NCI-H345 (cell line): ENCODE measurements at regions not wholly inside any gene's neighbourhood (a gene's known extent, or its start where the extent isn't known, plus 50 kb on each side); places are given as distances from the start of the nearest gene placed in this dataset.
"Not testable (repeated sequence)": the region's sequence is repeated elsewhere in the genome, so short reads cannot be mapped to it uniquely, and the experiment has no call there.

Experiments
- DNase-seq: peaks from one replicate; lab custom pipeline; 2025; lab: John Stamatoyannopoulos, UW

DNA sequence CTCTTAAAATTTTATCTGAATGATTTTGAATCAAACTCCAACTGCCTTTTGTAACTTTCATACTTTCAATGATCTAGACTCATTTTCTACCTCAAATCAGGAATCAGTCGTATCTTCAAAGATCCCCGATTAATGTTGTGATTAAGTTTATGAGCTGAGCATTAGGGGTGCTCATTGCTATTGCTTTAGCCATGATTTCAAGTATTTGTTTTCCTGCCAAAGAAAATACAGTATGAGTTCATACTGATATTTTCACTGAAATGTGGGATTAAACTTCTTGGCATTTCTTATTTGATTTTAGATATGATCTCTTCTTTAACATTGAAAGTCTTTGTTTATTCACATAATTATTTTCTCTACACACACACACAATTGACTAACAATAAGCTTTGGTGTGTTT lies 785.6 kb downstream of the NTRK3 start:
- DNase-seq, result no peak

DNA sequence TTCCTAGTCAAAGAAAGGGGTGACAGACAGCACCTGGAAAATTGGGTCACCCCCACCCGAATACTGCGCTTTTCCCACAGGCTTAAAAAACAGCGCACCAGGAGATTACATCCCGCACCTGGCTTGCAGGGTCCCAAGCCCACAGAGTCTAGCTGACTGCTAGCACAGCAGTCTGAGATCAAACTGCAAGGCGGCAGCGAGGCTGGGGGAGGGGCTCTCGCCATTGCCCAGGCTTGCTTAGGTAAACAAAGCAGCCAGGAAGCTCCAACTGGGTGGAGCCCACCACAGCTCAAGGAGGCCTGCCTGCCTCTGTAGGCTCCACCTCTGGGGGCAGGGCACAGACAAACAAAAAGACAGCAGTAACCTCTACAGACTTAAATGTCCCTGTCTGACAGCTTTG lies 792.6 kb downstream of the NTRK3 start:
- DNase-seq, result not testable (repeated sequence)

DNA sequence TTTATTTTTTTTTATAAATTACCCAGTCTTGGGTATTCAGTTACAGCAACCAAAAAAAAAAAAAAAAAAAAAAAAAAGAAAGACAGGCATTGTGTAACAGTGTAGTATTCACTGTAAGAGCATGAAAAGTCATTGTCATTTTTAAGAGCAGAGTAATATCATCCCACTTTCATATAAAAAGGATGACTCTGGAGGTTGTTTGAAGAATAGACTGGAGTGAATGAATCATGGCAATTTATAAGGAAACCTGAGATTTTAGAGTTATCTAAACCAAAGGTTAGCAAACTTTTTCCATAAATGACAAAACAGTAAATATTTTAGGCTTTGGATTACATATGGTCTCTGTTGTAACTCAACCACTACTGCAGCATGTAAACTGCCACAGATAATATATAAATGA lies 794.9 kb downstream of the NTRK3 start:
- no peak for DNase-seq

DNA sequence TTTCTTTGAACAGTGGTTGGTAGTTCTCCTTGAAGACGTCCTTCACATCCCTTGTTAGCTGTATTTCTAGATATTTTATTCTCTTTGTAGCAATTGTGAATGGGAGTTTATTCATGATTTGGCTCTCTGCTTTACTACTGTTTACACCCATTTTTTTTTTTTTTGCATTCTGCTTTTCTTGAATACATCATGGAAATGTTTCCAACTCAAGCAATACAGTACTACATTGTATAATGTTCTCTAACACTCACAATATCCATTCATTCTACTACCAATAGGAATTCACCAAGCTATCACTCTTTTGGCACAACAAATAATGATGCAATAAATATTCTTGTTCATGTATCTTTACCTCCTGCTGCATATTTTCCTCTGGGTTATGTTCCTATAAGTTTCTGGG lies 801.7 kb downstream of the NTRK3 start:
- DNase-seq, result no peak

DNA sequence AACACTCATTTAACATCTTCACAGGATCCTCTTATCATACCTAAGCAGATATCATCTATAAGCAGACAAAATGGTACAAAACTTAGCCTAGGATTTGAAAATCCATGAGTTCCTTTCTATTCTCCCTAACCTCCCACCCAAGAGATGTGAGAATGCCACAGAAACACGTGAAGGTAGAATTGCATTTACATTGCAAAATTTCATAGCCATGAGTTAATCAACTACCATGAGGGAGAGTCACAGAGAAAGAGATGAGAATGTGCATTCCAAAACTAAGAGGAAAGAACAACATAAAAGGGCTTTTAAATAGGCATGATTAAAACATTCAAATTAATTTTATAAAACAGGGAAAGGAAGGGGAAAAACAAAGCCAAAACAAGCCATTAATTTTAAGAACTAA lies 806.2 kb downstream of the NTRK3 start:
- DNase-seq, result no peak

DNA sequence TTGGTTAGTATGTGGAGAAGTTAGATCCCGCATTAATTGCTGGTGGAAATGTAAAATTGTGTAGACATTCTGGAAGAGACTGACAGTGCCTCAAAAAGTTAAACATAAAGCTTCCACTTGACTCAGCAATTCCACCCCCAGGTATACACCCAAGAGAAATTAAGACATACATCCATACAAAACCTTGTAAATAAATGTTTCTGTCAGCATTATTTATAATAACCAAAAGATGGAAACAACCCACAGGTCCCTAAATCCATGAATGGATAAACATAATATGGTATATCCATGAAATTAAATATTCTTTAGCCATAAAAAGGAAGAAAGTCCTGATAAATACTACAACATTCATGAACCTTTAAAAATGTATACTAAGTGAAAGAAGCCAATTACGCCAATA lies 817.4 kb downstream of the NTRK3 start:
- no peak for DNase-seq

DNA sequence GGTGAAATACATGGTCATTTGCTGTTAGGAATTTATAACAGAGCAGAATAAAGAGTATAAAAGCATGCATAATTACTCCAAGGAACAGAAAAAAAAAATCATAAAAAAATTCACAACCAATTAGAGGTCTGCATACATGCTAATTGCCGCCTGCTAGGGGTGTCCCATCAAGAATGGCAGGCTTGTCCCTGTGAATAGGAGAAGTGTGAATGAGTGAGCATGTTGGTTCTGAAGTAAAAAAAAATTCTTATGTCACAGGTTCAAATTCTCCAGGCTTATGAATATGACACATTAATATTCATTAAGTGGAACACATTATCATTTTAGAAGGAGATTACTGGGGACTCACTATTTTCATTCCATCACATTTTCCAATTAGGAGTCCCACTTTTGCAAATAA lies 822.7 kb downstream of the NTRK3 start:
- DNase-seq, result no peak

DNA sequence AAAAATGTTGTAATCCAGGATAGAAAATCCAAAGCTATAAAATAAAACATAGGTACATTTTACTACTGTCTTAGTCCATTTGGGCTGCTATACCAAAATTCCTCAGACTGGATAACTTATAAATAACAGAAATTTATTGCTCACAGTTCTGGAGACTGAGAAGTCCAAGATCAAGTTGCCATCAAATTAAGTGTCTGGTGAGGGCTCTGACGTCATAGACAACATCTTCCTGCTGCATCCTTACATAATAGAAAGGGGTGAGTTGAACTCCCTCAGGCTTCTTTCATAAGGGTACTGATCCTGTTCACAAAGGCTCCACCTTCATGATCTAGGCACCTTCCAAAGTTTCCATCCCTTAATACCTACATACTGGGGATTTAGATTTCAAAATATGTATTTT lies 826.8 kb downstream of the NTRK3 start:
- no peak for DNase-seq

DNA sequence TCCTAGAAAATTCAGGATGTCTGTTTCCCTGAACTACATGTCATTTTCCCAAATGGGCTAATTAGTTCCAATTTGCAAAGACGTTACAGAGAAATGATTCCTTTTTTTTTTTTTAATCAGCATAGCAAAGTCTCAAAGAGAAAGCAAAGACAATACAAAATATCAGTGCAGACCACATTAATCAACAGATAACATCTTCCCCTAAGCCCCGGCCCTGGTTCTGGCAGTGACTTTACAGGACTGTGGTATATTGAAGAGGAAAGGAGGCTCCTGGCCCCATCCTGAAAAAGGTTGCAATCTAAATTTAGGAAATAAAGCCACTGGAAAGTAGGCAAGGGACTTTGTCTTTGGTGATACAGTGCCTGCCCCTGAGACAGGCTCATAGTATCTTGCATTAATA lies 836.5 kb downstream of the NTRK3 start:
- DNase-seq, result no peak

DNA sequence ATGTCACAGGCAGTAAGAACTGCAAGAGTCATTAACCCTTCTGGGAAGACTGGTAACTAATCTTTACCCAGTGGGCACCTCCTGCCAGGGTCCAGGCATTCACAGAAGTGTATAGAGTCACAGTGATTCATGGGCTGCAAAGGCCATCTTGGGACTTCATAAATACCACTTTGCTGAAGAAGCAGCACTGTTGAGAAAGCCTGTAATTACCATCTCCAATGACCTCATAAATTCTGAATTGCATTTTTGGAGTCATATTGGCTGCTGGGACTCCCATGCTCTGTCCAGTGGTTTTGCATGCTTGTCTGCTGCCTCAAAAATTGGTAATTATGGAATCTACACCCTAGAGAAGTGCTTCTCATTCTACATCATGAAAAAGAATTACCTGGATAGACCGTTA lies 837.2 kb downstream of the NTRK3 start:
- DNase-seq, result no peak

DNA sequence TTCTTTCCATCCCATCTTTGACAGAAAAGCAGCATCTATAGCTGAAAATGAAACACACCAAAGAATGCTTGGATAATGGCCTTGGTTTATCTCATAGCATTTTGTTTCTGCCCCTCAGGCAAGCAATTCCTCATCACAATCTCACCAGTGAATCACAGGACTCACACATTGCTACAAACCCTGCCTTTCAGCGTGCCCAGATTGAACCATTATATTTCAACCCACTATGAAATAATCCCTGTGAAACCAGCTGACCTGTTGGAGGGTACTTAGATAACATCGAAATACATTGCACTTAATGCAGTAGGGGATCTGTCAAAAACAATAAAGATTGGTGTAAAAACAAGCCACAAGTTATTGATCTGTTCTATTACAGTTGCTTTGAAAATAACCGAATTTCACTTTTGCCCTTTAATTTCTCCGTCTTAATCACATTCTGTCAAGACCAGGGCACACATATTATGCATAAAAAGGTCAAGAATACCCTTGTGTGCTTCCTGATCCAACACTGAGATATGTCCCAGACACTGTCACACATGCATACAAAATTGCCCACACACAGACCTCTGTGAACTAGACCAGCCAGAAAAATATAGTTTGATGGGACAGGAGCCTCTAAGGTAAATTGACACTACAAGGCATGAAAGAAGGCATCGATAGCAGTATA lies 839.8 kb downstream of the NTRK3 start:
- DNase-seq, result no peak

DNA sequence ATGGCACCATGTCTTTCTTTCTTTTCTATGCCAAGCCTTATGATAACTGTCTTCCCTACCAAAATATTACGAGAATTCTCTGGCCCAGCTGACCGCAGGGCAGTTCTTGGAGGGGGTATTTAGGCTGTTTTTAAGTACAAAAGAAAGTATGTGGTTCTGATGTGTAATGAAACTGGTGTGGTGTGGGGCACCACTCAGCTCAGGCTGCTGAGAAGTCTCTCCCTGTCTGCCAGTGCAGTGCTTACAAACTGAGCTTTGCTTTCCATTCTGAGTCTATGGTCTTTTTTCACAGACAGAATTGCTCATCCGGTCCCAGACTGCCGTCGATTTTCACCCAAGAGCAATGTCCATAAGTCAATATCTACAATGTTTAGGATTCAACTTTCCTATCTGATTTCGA lies 847.6 kb downstream of the NTRK3 start:
- no peak for DNase-seq

DNA sequence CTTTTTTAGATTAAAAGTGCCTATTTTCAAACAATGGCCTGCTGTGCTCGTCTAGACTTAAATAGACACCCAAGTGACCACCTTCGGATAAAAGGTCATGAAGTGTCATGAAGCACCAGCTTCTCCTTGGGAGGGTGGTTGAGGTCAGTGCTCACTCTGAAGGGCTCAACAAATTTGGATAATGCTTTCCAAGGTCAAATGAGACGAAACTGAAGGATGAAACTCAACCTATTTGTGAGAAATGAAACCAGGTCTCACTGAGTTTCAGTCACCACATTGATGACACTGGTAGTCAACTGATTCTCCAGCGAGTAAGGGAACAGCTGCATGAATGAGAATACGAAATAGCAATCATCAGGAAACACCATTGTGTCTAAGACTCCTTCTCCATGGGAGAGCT lies 852.6 kb downstream of the NTRK3 start:
- no peak for DNase-seq

DNA sequence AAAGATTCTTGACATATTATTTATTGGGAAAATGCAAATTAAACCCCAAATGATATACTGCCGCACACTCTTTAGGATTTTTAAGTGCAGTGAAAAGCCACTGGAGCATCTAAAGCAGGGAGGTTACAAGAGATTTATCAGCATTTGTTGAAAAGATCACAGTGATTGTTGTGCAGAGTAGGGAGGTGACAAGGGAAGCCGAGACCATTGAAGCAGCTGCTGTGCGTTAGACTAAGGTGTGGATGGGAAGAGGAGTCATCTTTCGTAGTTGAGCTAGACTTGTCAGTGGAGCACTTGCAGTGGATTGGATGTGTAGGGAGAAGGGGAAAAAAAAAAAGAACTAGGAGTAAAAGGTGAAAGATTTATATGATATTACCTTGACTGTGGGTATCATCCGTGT lies 854.6 kb downstream of the NTRK3 start:
- no peak for DNase-seq

DNA sequence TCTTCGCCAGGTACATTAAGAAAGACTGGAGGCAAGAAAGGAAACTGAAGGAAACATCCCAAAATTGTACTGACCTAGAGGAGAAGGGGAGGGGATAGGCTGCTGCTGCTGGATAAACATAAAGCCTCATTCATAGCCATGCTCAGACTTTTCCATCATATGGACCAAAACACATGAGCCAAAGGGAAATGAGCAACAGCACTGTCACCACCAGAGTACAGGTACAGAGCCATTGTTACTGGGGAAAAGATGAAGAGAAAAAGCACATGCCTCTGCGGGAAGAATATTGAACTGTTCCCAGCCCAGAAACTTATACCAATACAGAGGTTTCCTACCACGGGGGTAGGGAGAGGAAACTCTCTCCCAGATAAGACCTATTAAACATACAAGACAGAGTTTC lies 861.9 kb downstream of the NTRK3 start:
- no peak for DNase-seq

DNA sequence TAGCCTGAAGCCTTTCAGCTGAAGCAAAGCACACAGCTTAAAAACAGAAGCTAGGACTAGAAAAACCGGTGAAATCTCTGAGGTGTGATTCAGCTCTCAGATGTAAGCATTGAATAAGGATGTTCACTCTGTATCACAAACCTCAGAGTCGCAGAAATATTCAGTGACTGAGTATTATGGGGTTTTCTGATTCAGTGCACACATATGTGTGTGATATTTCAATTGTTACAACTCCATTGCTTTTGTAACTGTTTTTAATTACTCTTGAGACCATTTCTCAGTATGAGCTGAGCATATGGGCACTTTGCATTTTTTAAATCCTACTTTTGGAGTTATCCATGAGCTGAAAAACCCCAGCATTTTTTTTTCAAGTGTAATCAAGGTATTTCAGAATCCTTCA lies 868.8 kb downstream of the NTRK3 start:
- no peak for DNase-seq

DNA sequence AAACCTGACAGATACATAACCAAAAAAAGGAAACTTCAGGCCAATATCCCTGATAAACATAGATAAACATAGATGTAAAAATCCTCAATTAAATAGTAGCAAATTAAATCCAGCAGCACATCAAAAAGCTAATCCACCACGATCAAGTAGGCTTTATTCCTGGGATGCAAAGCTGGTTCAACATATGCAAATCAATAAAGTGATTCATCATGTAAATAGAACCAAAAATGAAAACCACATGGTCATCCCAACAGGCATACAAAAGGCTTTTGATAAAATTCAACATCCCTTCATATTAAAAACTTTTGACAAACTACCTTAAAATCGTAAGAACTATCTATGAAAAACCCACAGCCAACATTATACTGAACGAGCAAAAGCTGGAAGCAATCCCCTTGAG lies 882.2 kb downstream of the NTRK3 start:
- no peak for DNase-seq

DNA sequence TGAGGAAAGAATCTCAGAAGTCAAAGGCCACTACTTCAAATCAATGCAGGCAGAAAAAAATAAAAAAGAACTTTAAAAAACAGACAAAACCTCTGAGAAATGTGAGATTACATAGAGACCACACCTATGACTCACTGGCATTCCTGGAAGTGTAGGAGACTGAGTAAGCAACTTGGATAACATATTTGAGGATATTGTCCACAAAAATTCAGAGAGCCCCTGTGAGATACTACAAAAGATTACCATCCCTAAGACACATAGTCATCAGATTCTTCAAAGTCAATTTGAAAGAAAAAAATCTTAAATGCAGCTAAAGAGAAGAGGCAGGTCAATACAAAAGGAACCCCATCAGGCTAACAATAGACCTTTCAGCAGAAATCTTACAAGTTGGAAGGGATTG lies 887.3 kb downstream of the NTRK3 start:
- DNase-seq, result no peak

DNA sequence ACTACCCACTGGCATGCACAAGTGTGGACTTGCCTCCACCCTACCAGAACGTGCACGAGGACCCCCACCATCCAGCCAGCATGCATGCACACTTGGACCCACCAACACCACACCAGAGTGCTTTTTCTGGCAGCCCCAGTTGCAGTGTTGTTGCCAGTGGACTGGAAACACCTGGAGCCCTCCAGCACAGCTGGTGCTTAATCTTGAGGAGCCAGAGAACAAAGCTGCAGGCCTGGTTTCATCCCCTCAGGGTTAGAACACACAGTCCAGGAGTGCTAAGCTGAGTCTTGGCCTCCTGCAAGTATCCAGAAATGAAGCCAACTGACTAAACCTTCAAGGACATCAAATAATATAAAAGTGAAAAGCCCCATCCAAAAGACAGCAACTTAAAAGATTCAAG lies 888.0 kb downstream of the NTRK3 start:
- DNase-seq, result no peak

DNA sequence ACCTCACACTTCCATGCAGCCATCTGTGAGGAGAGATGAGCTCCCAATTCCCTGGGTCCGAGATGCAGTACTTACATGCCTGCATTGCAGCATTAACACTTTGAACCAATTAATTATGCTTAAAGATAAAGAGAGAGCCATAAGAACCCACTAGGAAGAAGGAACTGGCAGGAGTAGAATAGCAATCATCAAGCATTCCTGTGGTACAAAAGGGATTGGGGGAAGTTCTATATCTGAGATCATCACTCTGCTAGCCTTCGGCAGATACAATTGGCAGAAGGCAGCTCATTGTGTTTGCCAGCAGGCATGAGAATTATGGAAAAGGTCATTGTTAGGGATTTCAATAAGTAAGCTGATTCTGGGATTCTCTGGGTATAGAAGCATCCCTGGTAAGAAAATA lies 891.4 kb downstream of the NTRK3 start:
- no peak for DNase-seq

DNA sequence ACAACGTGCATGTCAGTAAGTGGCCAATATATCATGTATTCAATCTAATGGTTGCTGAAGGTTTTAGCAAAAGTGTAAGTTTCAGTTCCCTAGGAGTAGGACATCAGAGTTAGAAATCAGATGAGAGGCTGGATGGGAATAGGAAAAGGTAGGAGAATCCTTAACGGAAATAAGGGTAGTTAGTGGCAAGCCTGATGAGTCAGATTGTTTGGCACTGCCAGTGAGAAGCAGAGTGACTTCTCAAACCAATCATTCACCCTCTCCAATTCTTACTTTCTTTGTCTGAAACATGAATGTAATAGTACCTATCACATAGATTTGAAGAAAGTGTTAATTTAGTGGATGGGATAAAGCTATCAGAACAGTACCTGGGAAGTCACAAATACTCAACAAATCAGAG lies 894.0 kb downstream of the NTRK3 start:
- no peak for DNase-seq

DNA sequence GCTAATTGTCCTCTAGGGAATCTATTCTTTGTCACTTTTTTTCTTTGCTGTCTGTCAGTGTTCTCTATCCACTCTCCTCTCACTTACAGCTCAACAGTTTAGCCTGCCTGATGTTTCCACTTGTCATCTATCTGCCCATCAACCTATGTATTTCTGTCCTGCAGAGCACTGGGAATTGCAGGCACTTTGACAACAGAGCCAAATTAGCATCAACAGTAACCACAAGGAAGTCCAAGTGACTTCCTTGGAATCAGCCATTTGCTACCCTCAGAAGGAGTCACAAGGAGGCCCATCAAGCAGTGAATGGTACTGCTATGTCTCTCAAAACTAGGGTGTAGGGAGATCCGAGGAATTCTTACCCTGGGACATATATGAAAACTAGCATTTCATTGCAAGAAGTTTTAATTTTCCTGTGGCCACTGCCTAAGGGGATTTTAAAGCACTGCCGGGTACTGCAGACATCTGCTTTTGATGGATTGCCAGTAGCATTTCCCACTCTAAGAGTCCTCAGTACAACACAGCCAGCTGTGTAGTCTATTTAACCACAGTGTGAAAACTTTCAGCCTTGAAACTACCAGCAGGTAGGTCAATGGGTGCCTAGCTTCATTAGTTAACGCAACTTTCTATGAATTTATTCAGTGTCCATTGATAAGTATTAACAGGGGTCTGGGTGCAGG lies 898.8 kb downstream of the NTRK3 start:
- no peak for DNase-seq

DNA sequence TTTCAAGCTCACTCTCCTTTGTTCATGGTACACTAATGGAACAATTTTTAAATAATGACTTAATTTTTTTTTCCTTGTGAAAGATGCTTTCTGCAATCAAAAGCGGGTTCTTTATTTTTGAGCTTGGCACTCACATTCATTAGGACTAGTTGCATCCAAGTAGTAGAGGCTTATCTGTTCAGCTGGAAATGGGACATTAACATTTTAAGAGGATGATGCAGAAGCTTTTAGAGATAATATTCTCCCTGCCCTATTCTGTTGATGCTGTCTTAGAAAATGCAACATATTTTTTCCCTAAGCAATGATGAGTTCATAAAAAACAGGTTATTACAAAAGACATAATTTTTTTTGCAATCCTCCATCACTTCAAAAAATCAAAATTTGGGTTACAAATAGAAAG lies 900.6 kb downstream of the NTRK3 start:
- DNase-seq, result no peak

DNA sequence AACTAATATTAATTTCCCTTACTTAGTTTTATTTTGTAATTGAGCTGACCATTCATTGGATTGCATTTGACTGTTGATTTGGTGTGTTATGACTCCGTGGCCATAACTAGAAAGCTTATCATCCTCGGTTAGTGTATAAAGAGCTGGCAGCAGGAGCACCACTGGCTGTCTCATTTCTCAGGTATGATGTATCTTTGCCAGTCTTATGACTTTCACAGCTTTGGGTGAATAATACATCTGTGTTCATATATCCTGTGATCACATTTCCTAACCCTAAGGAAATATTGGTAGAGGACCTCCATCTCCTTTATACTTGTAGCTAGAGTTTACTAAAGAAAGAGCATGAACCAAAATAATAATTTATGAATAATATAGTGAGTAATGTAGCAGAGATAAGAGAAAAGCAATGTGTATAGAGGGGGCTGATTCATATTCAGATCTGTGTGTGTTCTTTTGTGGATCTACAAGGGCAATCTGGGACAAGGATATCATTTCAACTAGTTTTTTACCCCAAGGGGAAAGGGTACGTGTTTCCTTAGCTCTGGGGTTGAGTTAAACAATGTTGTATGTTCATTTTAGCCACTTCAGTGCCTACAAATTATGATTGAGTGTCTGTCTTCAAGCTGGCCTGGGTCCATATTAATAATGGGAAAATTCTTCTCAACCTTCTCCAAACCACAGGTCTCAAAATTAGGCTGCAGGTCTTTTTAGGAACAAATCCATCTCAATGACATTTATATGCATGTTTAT lies 901.7 kb downstream of the NTRK3 start:
- no peak for DNase-seq
